GM23338 (cell line): ENCODE measurements at regions not wholly inside any gene's neighbourhood (a gene's known extent, or its start where the extent isn't known, plus 50 kb on each side); places are given as distances from the start of the nearest gene placed in this dataset.

Experiments used
- ATAC-seq: fragments of 200-7000 bp; cut with Tn5 transposase; 3 replicates; pipeline ENCODE4 v1.9.1; 2020
- DNase-seq: peaks from one replicate; pipeline ENCODE4 v3.0.0-alpha.2; 2015; ENCODE audit warnings: low spot score
- H2AFZ ChIP-seq: fragments of 200-600 bp; sonication (generic); 2 replicates; pipeline ENCODE4 v1.8.0; 2016; ENCODE audit warnings: antibody characterized with exemption, mild to moderate bottlenecking, moderate library complexity
- H3F3A ChIP-seq: fragments of 200-600 bp; sonication (generic); replicated peaks from 2 replicates; pipeline ENCODE4 v1.8.0; 2017; ENCODE audit warnings: antibody characterized with exemption, mixed run types, low read depth
- H3K27ac ChIP-seq: fragments of 200-600 bp; sonication (generic); 2 replicates; pipeline ENCODE4 v1.6.1; 2016; ENCODE audit warnings: low read depth
- H3K27me3 ChIP-seq: fragments of 200-600 bp; sonication (generic); 2 replicates; pipeline ENCODE4 v1.8.0; 2016; ENCODE audit warnings: mild to moderate bottlenecking, mixed run types, moderate library complexity; ENCODE audit not compliant: insufficient read depth
- H3K36me3 ChIP-seq: fragments of 200-600 bp; sonication (generic); 2 replicates; pipeline ENCODE4 v1.8.0; 2016; ENCODE audit warnings: mild to moderate bottlenecking; ENCODE audit not compliant: insufficient read depth
- H3K4me1 ChIP-seq: fragments of 200-600 bp; sonication (generic); 2 replicates; pipeline ENCODE4 v1.8.0; 2016; ENCODE audit warnings: mild to moderate bottlenecking, moderate library complexity; ENCODE audit not compliant: insufficient read depth
- H3K4me2 ChIP-seq: fragments of 200-600 bp; sonication (generic); 2 replicates; pipeline ENCODE4 v1.7.1; 2017; ENCODE audit warnings: mixed run types
- H3K4me3 ChIP-seq: fragments of 200-600 bp; sonication (generic); 2 replicates; pipeline ENCODE4 v1.6.1; 2016; ENCODE audit warnings: mixed run types
- H3K79me2 ChIP-seq: fragments of 200-600 bp; sonication (generic); replicated peaks from 2 replicates; pipeline ENCODE4 v1.8.0; 2017; ENCODE audit warnings: mild to moderate bottlenecking; ENCODE audit not compliant: insufficient read depth
- H3K9me2 ChIP-seq: fragments of 200-600 bp; sonication (generic); 2 replicates; pipeline ENCODE4 v1.8.0; 2017; ENCODE audit not compliant: insufficient read depth
- H4K20me1 ChIP-seq: fragments of 200-600 bp; sonication (generic); replicated peaks from 2 replicates; pipeline ENCODE4 v1.8.0; 2017; ENCODE audit warnings: mild to moderate bottlenecking; ENCODE audit not compliant: insufficient read depth
- H3K27ac Mint-ChIP-seq: 2 replicates; pipeline ENCODE4 v1.8.0; 2020; ENCODE audit warnings: inconsistent platforms, mild to moderate bottlenecking, moderate library complexity, mixed read lengths
- H3K27me3 Mint-ChIP-seq: 3 replicates; pipeline ENCODE4 v1.8.0; 2022; ENCODE audit warnings: low read depth, mild to moderate bottlenecking, moderate library complexity, mixed read lengths, inconsistent platforms; ENCODE audit not compliant: insufficient read depth, poor library complexity
- H3K36me3 Mint-ChIP-seq: 3 replicates; pipeline ENCODE4 v1.8.0; 2021; ENCODE audit warnings: low read depth, mild to moderate bottlenecking, inconsistent platforms, moderate library complexity, mixed read lengths
- H3K4me1 Mint-ChIP-seq: 3 replicates; pipeline ENCODE4 v1.8.0; 2020; ENCODE audit warnings: mild to moderate bottlenecking, inconsistent platforms, mixed read lengths
- H3K4me3 Mint-ChIP-seq: 3 replicates; pipeline ENCODE4 v1.8.0; 2021; ENCODE audit warnings: moderate library complexity, mild to moderate bottlenecking, inconsistent platforms, mixed read lengths
- H3K9me3 Mint-ChIP-seq: 3 replicates; pipeline ENCODE4 v1.8.0; 2020; ENCODE audit warnings: moderate library complexity, mild to moderate bottlenecking, inconsistent platforms, mixed read lengths
- CREB1 ChIP-seq: fragments of 250-450 bp; sonication (Bioruptor Pico); IDR thresholded peaks from 2 replicates; pipeline ENCODE4 v1.5.0; 2020; ENCODE audit warnings: low read depth, mild to moderate bottlenecking, moderate library complexity
- EZH2 ChIP-seq: fragments of 200-600 bp; sonication (generic); IDR thresholded peaks from one replicate; pipeline ENCODE4 v1.8.0; 2017; ENCODE audit warnings: antibody characterized with exemption, mild to moderate bottlenecking, low read depth; ENCODE audit not compliant: unreplicated experiment
- EZH2phosphoT487 ChIP-seq: fragments of 200-600 bp; sonication (generic); IDR thresholded peaks from one replicate; pipeline ENCODE4 v1.8.1; 2018; ENCODE audit warnings: antibody characterized with exemption; ENCODE audit not compliant: unreplicated experiment
- JUNB ChIP-seq: IDR thresholded peaks from one replicate; pipeline ENCODE4 v1.6.1; 2016; ENCODE audit warnings: antibody characterized with exemption; ENCODE audit not compliant: unreplicated experiment
- NANOG ChIP-seq: IDR thresholded peaks from 2 replicates; pipeline ENCODE4 v1.6.1; 2016; ENCODE audit warnings: antibody characterized with exemption, borderline replicate concordance
- POLR2AphosphoS5 ChIP-seq: IDR thresholded peaks from 2 replicates; pipeline ENCODE4 v1.6.1; 2016; ENCODE audit warnings: antibody characterized with exemption, low read depth
- STAT1 ChIP-seq: IDR thresholded peaks from one replicate; pipeline ENCODE4 v1.6.1; 2016; ENCODE audit warnings: antibody characterized with exemption; ENCODE audit not compliant: unreplicated experiment
- ZNF114 ChIP-seq: fragments of 250-450 bp; sonication (Bioruptor Pico); IDR thresholded peaks from 2 replicates; pipeline ENCODE4 v1.5.0; 2020; ENCODE audit warnings: mild to moderate bottlenecking, moderate library complexity
- ZNF331 ChIP-seq: fragments of 250-450 bp; sonication (Bioruptor Pico); IDR thresholded peaks from 2 replicates; pipeline ENCODE4 v1.5.0; 2020; ENCODE audit warnings: low read depth, mild to moderate bottlenecking, moderate library complexity
- TF ChIP-seq, protein P1 (sequence below), 2 experiments: fragments of 200-600 bp in 1 of 2; sonication (generic) in 1 of 2; conservative IDR thresholded peaks; 2 replicates each; pipeline versions ENCODE4 v1.5.1 to v1.6.1; 2016 to 2017; ENCODE audit warnings: antibody characterized with exemption in 2 of 2, low read depth in 2 of 2, mild to moderate bottlenecking in 2 of 2, moderate library complexity in 1 of 2
- TF ChIP-seq, protein P2 (sequence below): fragments of 250-450 bp; sonication (Bioruptor Pico); IDR thresholded peaks from 2 replicates; pipeline ENCODE4 v1.5.0; 2020; ENCODE audit warnings: mild to moderate bottlenecking, moderate library complexity
- TF ChIP-seq, protein P3 (sequence below): IDR thresholded peaks from one replicate; pipeline ENCODE4 v1.6.1; 2018; ENCODE audit warnings: antibody characterized with exemption; ENCODE audit not compliant: unreplicated experiment
- TF ChIP-seq, protein P4 (sequence below): IDR thresholded peaks from 2 replicates; pipeline ENCODE4 v1.6.1; 2016; ENCODE audit warnings: antibody characterized with exemption

DNA sequence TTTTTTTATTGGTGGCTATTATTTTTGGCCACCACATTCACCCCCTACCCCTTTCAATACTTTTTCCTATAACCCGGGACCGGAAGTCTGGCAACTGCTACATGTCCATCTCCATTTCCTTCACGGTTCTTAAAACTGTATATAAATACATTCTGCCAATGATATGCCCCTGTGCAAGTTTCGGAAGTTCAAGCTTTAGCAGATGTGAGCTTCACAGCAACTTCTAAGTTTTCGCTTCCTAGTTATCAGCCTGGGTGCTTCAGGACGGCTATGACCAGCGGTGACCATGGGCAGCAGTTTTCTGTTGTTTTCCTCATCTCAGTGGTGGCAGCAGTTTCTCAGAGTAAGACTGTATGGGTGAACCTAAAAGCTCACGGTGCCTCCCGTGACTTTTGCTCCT is 153.5 kb upstream of the NFE2L3 start:
- no peaks in the 10 kb centered on the region for H3K36me3 ChIP-seq
- Mint-ChIP-seq H3K27ac (no peak overlapping the region), H3K36me3 (no peaks in the 10 kb centered on the region), H3K27me3 (no peaks in the 10 kb centered on the region), H3K4me3 (no peak overlapping the region), H3K9me3 (no peaks in the 10 kb centered on the region), H3K4me1 (no peaks in the 10 kb centered on the region)
- no peaks in the 10 kb centered on the region for H3F3A ChIP-seq
- no peak overlapping the region for H3K27ac ChIP-seq
- H3K79me2 ChIP-seq, result no peaks in the 10 kb centered on the region
- H2AFZ ChIP-seq, result no peak overlapping the region
- no peak overlapping the region for H3K4me2 ChIP-seq
- no peak overlapping the region for H3K4me3 ChIP-seq
- ATAC-seq (no peak), DNase-seq (no peak)
- H3K27me3 ChIP-seq, result no peaks in the 10 kb centered on the region
- TF ChIP-seq NANOG, result no peak
- TF ChIP-seq ZNF114 (CRISPR knock-in tag), result no peak
- no peak for TF ChIP-seq EZH2
- TF ChIP-seq POLR2AphosphoS5, result no peak
- no peak for TF ChIP-seq STAT1
- TF ChIP-seq JUNB, result no peak
- no peak for TF ChIP-seq EZH2phosphoT487
- TF ChIP-seq, protein P1, sequence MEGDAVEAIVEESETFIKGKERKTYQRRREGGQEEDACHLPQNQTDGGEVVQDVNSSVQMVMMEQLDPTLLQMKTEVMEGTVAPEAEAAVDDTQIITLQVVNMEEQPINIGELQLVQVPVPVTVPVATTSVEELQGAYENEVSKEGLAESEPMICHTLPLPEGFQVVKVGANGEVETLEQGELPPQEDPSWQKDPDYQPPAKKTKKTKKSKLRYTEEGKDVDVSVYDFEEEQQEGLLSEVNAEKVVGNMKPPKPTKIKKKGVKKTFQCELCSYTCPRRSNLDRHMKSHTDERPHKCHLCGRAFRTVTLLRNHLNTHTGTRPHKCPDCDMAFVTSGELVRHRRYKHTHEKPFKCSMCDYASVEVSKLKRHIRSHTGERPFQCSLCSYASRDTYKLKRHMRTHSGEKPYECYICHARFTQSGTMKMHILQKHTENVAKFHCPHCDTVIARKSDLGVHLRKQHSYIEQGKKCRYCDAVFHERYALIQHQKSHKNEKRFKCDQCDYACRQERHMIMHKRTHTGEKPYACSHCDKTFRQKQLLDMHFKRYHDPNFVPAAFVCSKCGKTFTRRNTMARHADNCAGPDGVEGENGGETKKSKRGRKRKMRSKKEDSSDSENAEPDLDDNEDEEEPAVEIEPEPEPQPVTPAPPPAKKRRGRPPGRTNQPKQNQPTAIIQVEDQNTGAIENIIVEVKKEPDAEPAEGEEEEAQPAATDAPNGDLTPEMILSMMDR (conservative IDR thresholded peaks at IDR 0.05; ENCODE audit: low read depth in 2 of 2), result no peak
- TF ChIP-seq ZNF331, result no peak
- TF ChIP-seq, protein P2, sequence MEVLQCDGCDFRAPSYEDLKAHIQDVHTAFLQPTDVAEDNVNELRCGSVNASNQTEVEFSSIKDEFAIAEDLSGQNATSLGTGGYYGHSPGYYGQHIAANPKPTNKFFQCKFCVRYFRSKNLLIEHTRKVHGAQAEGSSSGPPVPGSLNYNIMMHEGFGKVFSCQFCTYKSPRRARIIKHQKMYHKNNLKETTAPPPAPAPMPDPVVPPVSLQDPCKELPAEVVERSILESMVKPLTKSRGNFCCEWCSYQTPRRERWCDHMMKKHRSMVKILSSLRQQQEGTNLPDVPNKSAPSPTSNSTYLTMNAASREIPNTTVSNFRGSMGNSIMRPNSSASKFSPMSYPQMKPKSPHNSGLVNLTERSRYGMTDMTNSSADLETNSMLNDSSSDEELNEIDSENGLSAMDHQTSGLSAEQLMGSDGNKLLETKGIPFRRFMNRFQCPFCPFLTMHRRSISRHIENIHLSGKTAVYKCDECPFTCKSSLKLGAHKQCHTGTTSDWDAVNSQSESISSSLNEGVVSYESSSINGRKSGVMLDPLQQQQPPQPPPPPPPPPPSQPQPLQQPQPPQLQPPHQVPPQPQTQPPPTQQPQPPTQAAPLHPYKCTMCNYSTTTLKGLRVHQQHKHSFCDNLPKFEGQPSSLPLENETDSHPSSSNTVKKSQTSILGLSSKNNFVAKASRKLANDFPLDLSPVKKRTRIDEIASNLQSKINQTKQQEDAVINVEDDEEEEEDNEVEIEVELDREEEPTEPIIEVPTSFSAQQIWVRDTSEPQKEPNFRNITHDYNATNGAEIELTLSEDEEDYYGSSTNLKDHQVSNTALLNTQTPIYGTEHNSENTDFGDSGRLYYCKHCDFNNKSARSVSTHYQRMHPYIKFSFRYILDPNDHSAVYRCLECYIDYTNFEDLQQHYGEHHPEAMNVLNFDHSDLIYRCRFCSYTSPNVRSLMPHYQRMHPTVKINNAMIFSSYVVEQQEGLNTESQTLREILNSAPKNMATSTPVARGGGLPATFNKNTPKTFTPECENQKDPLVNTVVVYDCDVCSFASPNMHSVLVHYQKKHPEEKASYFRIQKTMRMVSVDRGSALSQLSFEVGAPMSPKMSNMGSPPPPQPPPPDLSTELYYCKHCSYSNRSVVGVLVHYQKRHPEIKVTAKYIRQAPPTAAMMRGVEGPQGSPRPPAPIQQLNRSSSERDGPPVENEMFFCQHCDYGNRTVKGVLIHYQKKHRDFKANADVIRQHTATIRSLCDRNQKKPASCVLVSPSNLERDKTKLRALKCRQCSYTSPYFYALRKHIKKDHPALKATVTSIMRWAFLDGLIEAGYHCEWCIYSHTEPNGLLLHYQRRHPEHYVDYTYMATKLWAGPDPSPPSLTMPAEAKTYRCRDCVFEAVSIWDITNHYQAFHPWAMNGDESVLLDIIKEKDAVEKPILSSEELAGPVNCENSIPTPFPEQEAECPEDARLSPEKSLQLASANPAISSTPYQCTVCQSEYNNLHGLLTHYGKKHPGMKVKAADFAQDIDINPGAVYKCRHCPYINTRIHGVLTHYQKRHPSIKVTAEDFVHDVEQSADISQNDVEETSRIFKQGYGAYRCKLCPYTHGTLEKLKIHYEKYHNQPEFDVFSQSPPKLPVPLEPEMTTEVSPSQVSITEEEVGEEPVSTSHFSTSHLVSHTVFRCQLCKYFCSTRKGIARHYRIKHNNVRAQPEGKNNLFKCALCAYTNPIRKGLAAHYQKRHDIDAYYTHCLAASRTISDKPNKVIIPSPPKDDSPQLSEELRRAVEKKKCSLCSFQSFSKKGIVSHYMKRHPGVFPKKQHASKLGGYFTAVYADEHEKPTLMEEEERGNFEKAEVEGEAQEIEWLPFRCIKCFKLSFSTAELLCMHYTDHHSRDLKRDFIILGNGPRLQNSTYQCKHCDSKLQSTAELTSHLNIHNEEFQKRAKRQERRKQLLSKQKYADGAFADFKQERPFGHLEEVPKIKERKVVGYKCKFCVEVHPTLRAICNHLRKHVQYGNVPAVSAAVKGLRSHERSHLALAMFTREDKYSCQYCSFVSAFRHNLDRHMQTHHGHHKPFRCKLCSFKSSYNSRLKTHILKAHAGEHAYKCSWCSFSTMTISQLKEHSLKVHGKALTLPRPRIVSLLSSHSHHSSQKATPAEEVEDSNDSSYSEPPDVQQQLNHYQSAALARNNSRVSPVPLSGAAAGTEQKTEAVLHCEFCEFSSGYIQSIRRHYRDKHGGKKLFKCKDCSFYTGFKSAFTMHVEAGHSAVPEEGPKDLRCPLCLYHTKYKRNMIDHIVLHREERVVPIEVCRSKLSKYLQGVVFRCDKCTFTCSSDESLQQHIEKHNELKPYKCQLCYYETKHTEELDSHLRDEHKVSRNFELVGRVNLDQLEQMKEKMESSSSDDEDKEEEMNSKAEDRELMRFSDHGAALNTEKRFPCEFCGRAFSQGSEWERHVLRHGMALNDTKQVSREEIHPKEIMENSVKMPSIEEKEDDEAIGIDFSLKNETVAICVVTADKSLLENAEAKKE (CRISPR knock-in tag), result no peak
- no peak for TF ChIP-seq CREB1 (CRISPR knock-in tag)
- TF ChIP-seq, protein P3, sequence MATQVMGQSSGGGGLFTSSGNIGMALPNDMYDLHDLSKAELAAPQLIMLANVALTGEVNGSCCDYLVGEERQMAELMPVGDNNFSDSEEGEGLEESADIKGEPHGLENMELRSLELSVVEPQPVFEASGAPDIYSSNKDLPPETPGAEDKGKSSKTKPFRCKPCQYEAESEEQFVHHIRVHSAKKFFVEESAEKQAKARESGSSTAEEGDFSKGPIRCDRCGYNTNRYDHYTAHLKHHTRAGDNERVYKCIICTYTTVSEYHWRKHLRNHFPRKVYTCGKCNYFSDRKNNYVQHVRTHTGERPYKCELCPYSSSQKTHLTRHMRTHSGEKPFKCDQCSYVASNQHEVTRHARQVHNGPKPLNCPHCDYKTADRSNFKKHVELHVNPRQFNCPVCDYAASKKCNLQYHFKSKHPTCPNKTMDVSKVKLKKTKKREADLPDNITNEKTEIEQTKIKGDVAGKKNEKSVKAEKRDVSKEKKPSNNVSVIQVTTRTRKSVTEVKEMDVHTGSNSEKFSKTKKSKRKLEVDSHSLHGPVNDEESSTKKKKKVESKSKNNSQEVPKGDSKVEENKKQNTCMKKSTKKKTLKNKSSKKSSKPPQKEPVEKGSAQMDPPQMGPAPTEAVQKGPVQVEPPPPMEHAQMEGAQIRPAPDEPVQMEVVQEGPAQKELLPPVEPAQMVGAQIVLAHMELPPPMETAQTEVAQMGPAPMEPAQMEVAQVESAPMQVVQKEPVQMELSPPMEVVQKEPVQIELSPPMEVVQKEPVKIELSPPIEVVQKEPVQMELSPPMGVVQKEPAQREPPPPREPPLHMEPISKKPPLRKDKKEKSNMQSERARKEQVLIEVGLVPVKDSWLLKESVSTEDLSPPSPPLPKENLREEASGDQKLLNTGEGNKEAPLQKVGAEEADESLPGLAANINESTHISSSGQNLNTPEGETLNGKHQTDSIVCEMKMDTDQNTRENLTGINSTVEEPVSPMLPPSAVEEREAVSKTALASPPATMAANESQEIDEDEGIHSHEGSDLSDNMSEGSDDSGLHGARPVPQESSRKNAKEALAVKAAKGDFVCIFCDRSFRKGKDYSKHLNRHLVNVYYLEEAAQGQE, result no peak
- TF ChIP-seq, protein P4, sequence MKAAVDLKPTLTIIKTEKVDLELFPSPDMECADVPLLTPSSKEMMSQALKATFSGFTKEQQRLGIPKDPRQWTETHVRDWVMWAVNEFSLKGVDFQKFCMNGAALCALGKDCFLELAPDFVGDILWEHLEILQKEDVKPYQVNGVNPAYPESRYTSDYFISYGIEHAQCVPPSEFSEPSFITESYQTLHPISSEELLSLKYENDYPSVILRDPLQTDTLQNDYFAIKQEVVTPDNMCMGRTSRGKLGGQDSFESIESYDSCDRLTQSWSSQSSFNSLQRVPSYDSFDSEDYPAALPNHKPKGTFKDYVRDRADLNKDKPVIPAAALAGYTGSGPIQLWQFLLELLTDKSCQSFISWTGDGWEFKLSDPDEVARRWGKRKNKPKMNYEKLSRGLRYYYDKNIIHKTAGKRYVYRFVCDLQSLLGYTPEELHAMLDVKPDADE, result no peak
- H3K9me2 ChIP-seq, result no peaks in the 10 kb centered on the region; the same call in 1 of the 2 replicates
- no peaks in the 10 kb centered on the region for H3K4me1 ChIP-seq
- H4K20me1 ChIP-seq, result no peaks in the 10 kb centered on the region
